ENCODE measurements at regions not wholly inside any gene's neighbourhood (a gene's known extent, or its start where the extent isn't known, plus 50 kb on each side); places are given as distances from the start of the nearest gene placed in this dataset.

DNA sequence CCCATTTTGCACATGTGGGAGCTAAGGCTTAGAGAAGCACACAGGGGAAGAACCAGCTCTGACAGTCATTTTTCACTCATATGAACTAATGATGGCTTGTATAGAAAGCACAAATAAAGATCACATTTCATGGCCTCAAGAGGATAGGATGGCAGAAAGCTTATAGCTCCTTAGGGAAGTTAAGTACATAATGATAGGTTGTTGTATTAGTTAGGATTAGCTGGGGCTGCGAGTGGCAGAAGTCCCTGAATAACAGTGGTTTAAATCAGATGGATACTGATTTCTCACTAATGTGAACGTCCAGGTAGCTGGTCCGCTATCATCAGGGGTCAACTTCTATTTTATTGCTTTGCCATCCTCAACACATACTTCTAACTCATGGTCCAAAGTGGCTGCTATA lies 284.0 kb downstream of the RPS6KC1 start:
- TF ChIP-seq, protein P1, sequence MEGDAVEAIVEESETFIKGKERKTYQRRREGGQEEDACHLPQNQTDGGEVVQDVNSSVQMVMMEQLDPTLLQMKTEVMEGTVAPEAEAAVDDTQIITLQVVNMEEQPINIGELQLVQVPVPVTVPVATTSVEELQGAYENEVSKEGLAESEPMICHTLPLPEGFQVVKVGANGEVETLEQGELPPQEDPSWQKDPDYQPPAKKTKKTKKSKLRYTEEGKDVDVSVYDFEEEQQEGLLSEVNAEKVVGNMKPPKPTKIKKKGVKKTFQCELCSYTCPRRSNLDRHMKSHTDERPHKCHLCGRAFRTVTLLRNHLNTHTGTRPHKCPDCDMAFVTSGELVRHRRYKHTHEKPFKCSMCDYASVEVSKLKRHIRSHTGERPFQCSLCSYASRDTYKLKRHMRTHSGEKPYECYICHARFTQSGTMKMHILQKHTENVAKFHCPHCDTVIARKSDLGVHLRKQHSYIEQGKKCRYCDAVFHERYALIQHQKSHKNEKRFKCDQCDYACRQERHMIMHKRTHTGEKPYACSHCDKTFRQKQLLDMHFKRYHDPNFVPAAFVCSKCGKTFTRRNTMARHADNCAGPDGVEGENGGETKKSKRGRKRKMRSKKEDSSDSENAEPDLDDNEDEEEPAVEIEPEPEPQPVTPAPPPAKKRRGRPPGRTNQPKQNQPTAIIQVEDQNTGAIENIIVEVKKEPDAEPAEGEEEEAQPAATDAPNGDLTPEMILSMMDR (IDR thresholded peaks at IDR 0.05), result no peak
- Histone ChIP-seq H2AFZ (no peak overlapping the region), H3K4me2 (ENCODE audit: low read length) (no peak overlapping the region), H3K27ac (no peak overlapping the region), H3K9ac (no peak overlapping the region), H3K9me3 (ENCODE audit: control insufficient read depth, low read length) (no peaks in the 10 kb centered on the region), H3K79me2 (no peaks in the 10 kb centered on the region), H3K4me3 (ENCODE audit: low read depth, low read length) (no peak overlapping the region), H3K27me3 (ENCODE audit: control insufficient read depth, insufficient read depth, low read length) (no peaks in the 10 kb centered on the region), H3K4me1 (no peaks in the 10 kb centered on the region), H3K36me3 (ENCODE audit: control insufficient read depth, insufficient read depth, low read length) (no peaks in the 10 kb centered on the region)

DNA sequence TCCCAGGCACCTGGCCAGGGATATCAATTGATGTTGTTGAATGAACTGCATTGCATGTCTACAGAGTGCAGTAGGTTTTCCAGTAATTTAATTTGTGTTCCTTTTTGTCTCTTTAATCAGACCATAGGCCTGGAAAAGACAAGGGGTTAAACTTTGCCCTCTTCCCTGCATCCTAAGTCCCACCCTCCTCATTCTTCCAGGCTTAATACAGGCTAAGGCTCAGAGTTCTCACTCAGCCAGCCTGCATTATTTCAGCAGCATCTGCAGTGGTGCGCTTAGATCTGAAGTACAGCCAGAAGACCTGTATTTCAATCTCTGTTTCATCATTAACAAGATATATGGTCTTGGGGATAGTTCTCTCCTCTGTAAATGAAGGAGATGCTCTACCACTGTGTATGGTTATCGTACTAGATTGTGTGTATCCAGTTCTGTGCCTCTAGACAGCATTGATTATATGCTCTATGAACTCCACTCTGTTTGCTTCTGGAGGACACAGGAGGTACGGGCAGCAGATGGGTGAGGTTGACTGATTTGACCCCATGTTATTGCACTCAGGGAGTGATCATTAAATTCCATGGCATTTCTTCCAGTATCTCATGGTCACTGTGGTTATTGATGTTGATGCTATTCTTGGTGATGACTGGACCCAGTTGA lies 286.1 kb downstream of the RPS6KC1 start:
- TF ChIP-seq, protein P1 (IDR thresholded peaks at IDR 0.05), result no peak
- Histone ChIP-seq H3K9ac (no peak overlapping the region), H3K4me1 (no peaks in the 10 kb centered on the region)

DNA sequence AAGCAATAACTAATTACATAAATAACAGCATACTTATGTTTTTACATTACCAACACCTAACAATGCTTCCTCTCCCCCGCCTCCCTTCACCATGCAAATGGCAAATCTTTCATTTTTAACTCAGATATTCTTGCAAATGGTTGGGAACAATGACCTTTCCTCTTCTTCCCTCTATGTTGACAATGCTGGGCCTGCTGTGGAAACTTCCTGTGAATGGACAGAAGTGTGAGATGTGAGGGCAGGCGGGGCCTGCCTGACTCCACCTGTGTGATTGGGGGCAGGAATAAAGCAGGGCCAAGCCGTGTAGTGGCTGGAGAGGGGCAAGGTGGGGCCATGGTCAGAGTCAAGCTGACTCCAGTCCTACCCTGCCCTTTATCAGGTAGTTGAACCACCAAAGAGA lies 289.6 kb downstream of the RPS6KC1 start:
- Histone ChIP-seq H3K4me2 (ENCODE audit: low read length) (no peak overlapping the region), H3K9ac (no peak overlapping the region), H3K27me3 (ENCODE audit: control insufficient read depth, insufficient read depth, low read length) (no peaks in the 10 kb centered on the region), H3K9me3 (ENCODE audit: control insufficient read depth, low read length) (no peaks in the 10 kb centered on the region), H3K36me3 (ENCODE audit: control insufficient read depth, insufficient read depth, low read length) (no peaks in the 10 kb centered on the region), H3K79me2 (no peaks in the 10 kb centered on the region), H2AFZ (no peak overlapping the region), H3K4me3 (ENCODE audit: low read depth, low read length) (no peak overlapping the region), H3K27ac (no peak overlapping the region), H3K4me1 (no peaks in the 10 kb centered on the region)
- TF ChIP-seq, protein P1 (IDR thresholded peaks at IDR 0.05), result no peak

More for the DNA sequence above, 286.1 kb downstream of the RPS6KC1 start:
- Histone ChIP-seq H3K4me2 (ENCODE audit: low read length) (no peak overlapping the region), H3K9me3 (ENCODE audit: control insufficient read depth, low read length) (no peaks in the 10 kb centered on the region), H3K27me3 (ENCODE audit: control insufficient read depth, insufficient read depth, low read length) (no peaks in the 10 kb centered on the region), H3K4me3 (ENCODE audit: low read depth, low read length) (no peak overlapping the region), H2AFZ (no peak overlapping the region), H3K79me2 (no peaks in the 10 kb centered on the region), H3K27ac (no peak overlapping the region), H3K36me3 (ENCODE audit: control insufficient read depth, insufficient read depth, low read length) (no peaks in the 10 kb centered on the region)

DNA sequence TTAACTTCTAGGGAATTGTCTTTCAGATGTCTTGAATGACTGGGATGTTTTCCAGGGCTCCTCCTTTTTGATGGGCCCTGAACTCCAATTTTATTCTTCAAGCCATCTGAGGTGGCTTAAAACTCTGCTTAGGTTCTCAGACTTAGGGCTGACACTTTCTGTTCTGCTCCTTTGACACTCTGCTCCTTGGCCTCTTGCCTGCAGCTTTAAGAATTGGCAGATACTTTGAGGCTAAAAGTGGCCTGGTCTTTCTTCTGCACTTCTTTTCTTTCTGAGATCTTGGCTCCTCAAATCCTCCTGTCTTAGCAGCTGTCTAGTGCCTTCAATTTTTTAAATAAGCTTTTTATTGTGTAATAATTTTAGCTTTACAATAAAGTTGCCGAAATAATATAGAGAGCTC lies 294.6 kb downstream of the RPS6KC1 start:
- H3K4me2 ChIP-seq (ENCODE audit: low read length), result no peak overlapping the region

More for the DNA sequence above, 294.6 kb downstream of the RPS6KC1 start:
- TF ChIP-seq, protein P1 (IDR thresholded peaks at IDR 0.05), result no peak
- no peak overlapping the region for H3K9ac ChIP-seq
- H3K4me3 ChIP-seq (ENCODE audit: low read depth, low read length), result no peak overlapping the region
- no peaks in the 10 kb centered on the region for H3K27me3 ChIP-seq (ENCODE audit: control insufficient read depth, insufficient read depth, low read length)
- H3K79me2 ChIP-seq, result no peaks in the 10 kb centered on the region
- H3K4me1 ChIP-seq, result no peaks in the 10 kb centered on the region
- H3K9me3 ChIP-seq (ENCODE audit: control insufficient read depth, low read length), result no peaks in the 10 kb centered on the region
- H3K27ac ChIP-seq, result no peak overlapping the region
- no peak overlapping the region for H2AFZ ChIP-seq
- no peaks in the 10 kb centered on the region for H3K36me3 ChIP-seq (ENCODE audit: control insufficient read depth, insufficient read depth, low read length)
